ENCODE measurements at regions not wholly inside any gene's neighbourhood (a gene's known extent, or its start where the extent isn't known, plus 50 kb on each side); places are given as distances from the start of the nearest gene placed in this dataset.

DNA sequence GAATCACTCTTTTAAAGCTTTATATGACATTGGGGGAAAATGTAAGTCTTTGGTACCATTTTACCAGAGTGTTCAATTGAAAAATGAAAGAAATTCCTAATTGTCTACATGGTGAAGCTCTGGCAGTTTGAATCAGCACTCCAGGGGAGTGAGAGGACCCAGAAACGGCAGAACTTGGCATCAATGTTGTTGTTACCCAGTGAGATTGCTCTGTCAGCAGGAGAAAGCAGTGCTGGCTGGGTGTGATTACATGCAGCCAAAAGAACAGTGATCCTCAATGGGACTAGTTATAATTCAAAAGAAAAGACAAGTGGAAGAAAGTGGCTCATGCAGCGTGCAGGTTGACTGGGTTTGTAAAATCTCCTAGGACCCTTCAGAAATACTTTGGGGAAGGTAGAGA lies 206.4 kb downstream of the PTPRC start:
- TF ChIP-seq CTCF (IDR thresholded peaks at IDR 0.05) (no peak), POLR2AphosphoS5 (IDR thresholded peaks at IDR 0.05) (no peak), POLR2A (IDR thresholded peaks at IDR 0.05) (no peak)

Measured in suprapubic skin (tissue), 4 donors.